DOHH2 (cell line): ENCODE measurements at regions not wholly inside any gene's neighbourhood (a gene's known extent, or its start where the extent isn't known, plus 50 kb on each side); places are given as distances from the start of the nearest gene placed in this dataset.

Source experiments
- H3F3A ChIP-seq: fragments of 200-600 bp; sonication (generic), shearing (Covaris generic); 2 replicates; pipeline ENCODE4 v1.6.0; 2016; ENCODE audit warnings: antibody characterized with exemption, mild to moderate bottlenecking; ENCODE audit not compliant: control insufficient read depth, insufficient read depth
- H3K27ac ChIP-seq: fragments of 200-600 bp; sonication (generic); 2 replicates; pipeline ENCODE4 v1.5.1; 2014; ENCODE audit warnings: low read depth, mild to moderate bottlenecking, low read length, moderate library complexity
- H3K27me3 ChIP-seq: fragments of 200-600 bp; sonication (generic); 2 replicates; pipeline ENCODE4 v1.6.1; 2014; ENCODE audit warnings: mild to moderate bottlenecking, low read length, mixed read lengths; ENCODE audit not compliant: control insufficient read depth
- H3K36me3 ChIP-seq: fragments of 200-600 bp; sonication (generic); 2 replicates; pipeline ENCODE4 v1.6.1; 2014; ENCODE audit warnings: mild to moderate bottlenecking, low read length, moderate library complexity, mixed read lengths; ENCODE audit not compliant: control insufficient read depth
- H3K4me1 ChIP-seq: fragments of 200-600 bp; sonication (generic); 2 replicates; pipeline ENCODE4 v1.6.1; 2014; ENCODE audit warnings: mild to moderate bottlenecking, low read length, mixed read lengths; ENCODE audit not compliant: control insufficient read depth
- H3K4me2 ChIP-seq: fragments of 200-600 bp; sonication (generic); 2 replicates; pipeline ENCODE4 v1.6.0; 2014; ENCODE audit warnings: mild to moderate bottlenecking, low read length, moderate library complexity
- H3K4me3 ChIP-seq: fragments of 200-600 bp; sonication (generic); 2 replicates; pipeline ENCODE4 v1.5.1; 2014; ENCODE audit warnings: mild to moderate bottlenecking, low read length, mixed read lengths
- H3K79me2 ChIP-seq: fragments of 200-600 bp; sonication (generic); 2 replicates; pipeline ENCODE4 v1.6.1; 2014; ENCODE audit warnings: mild to moderate bottlenecking, low read length, mixed read lengths; ENCODE audit not compliant: control insufficient read depth
- H3K9me2 ChIP-seq: fragments of 200-600 bp; sonication (generic); replicated peaks from 2 replicates; pipeline ENCODE4 v1.6.1; 2014; ENCODE audit warnings: mild to moderate bottlenecking, low read length, mixed read lengths; ENCODE audit not compliant: control insufficient read depth
- H3K9me3 ChIP-seq: fragments of 200-600 bp; sonication (generic); 2 replicates; pipeline ENCODE4 v1.6.1; 2014; ENCODE audit warnings: antibody characterized with exemption, low read length, mixed read lengths; ENCODE audit not compliant: control insufficient read depth, insufficient read depth
- H4K20me1 ChIP-seq: fragments of 200-600 bp; sonication (generic); 2 replicates; pipeline ENCODE4 v1.6.0; 2014; ENCODE audit warnings: low read depth, mild to moderate bottlenecking, antibody characterized with exemption, low read length, moderate library complexity; ENCODE audit not compliant: control insufficient read depth, insufficient read depth
- EZH2phosphoT487 ChIP-seq: fragments of 200-600 bp; sonication (generic); IDR thresholded peaks from 2 replicates; pipeline ENCODE4 v1.6.1; 2017; ENCODE audit warnings: borderline replicate concordance, mild to moderate bottlenecking, antibody characterized with exemption, low read length, moderate library complexity, mixed read lengths
- TF ChIP-seq, protein P1 (sequence below): fragments of 200-600 bp; sonication (generic); IDR thresholded peaks from one replicate; pipeline ENCODE4 v1.5.1; 2014; ENCODE audit warnings: antibody characterized with exemption, mild to moderate bottlenecking, low read depth, low read length; ENCODE audit not compliant: poor library complexity, severe bottlenecking

DNA sequence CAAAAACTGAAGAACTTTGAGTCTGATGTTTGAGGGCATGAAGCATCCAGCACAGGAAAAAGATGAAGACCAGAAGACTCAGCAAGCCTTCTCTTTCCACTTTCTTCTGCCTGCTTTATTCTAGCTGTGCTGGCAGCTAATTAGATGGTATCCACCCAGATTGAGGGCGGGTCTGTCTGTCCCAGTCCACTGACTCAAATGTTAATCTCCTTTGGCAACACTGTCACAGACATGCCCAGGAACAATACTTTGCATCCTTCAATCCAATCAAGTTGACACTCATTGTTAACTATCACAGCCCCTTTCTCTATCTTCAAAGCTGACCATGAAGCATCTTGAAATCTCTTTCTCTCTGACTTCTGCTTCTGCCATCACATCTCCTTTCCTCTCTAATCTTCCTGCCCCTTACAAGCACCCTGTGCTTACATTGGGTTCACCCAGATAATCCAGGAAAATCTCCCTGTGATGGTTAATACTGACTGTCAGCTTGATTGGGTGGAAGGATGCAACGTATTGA is 115.9 kb upstream of the CDH13 start:
- Histone ChIP-seq H3K79me2 (no peaks in the 10 kb centered on the region), H3K9me3 (no peaks in the 10 kb centered on the region), H3K27ac (no peak overlapping the region), H4K20me1 (no peaks in the 10 kb centered on the region), H3K9me2 (no peaks in the 10 kb centered on the region), H3K4me1 (no peaks in the 10 kb centered on the region), H3K27me3 (no peaks in the 10 kb centered on the region), H3F3A (no peaks in the 10 kb centered on the region), H3K36me3 (no peaks in the 10 kb centered on the region), H3K4me2 (no peak overlapping the region), H3K4me3 (no peak overlapping the region)
- no peak for TF ChIP-seq EZH2phosphoT487
- TF ChIP-seq, protein P1, sequence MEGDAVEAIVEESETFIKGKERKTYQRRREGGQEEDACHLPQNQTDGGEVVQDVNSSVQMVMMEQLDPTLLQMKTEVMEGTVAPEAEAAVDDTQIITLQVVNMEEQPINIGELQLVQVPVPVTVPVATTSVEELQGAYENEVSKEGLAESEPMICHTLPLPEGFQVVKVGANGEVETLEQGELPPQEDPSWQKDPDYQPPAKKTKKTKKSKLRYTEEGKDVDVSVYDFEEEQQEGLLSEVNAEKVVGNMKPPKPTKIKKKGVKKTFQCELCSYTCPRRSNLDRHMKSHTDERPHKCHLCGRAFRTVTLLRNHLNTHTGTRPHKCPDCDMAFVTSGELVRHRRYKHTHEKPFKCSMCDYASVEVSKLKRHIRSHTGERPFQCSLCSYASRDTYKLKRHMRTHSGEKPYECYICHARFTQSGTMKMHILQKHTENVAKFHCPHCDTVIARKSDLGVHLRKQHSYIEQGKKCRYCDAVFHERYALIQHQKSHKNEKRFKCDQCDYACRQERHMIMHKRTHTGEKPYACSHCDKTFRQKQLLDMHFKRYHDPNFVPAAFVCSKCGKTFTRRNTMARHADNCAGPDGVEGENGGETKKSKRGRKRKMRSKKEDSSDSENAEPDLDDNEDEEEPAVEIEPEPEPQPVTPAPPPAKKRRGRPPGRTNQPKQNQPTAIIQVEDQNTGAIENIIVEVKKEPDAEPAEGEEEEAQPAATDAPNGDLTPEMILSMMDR = no peak

DNA sequence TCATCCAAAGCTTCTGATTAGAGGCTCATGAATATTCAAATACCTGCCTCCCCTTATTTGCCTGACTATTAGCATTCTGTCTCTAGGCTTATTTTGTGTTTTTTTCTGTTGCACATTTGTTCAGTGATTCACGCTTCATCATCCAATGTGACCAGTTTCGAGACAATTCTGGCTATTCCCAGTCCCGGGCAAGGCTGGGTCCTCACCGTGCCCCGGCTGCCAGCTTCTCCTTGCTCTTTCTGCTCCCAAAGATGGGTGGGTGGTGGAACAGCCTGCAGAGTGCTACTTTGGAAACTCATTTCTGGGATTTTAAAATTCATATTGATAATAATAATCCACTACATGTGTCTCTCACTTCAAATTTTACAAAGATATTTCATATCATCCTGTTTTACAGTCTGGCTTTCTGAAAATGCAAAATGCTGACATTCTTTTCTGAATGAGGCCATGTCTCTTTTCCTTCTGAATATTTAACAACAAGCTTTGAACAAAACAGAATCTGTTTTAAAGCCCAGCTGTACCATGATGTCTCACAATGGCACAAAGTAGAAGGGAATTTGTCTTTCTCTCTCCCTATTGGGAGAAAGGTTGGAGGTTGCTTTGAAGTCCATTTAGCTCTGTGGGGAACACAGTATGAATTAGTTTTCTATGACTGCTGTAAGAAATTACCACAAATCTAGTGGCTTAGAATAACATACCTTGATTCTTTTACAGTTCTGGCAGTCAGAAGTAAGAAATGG is 116.9 kb upstream of the CDH13 start:
- no peaks in the 10 kb centered on the region for H4K20me1 ChIP-seq

DNA sequence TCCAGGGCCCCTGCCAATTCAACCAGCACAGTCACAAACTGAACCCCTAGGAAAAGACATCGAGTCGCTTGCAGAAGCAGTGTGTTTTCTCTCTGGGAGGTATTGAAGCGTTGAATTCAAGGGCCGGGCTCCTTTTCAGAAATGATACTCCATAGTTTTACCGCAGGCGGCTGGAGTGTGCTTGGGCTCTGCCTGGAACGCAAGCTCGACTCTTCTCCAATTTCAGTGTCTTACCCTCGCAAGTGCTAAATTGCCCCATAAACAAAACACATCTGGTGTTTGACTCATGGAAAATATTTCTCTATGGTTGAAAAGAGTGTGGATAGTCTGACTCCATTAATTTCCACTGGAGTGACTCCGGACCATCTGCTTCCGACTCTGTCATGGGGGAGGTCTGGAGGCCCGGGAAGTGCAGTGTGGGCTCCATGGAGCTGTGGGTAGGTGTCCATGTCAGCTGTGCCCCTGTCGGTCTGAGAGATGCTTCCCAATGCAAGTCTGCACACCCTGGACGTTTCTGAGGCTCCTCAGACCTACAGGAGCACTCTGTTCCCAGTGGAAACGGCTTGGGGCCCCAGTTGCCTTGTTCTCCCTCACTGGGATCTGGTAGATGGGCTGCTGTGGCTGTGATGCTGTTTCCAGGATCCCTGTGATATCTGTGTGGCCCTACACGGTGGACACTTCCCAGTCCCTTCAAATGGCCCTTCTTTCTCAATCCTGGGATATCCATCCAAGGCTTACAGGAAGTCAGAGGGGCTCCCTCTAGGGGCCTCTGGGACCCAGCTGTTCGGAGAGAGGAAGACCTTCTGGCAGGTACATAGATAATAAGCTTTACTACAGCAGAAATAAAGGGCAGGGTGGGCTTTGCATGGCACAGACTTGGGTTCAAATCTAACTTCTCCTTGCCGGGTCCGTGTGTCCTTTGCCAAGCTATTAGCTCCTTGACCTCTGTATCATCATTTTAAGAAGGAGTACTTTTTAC is 119.8 kb upstream of the CDH13 start:
- Histone ChIP-seq H3K4me3 (no peak overlapping the region), H3K9me2 (no peaks in the 10 kb centered on the region), H4K20me1 (no peaks in the 10 kb centered on the region), H3K79me2 (no peaks in the 10 kb centered on the region), H3K4me2 (no peak overlapping the region), H3K36me3 (no peaks in the 10 kb centered on the region), H3F3A (no peaks in the 10 kb centered on the region), H3K9me3 (no peaks in the 10 kb centered on the region), H3K27me3 (no peaks in the 10 kb centered on the region), H3K4me1 (no peaks in the 10 kb centered on the region), H3K27ac (no peak overlapping the region)
- no peak for TF ChIP-seq EZH2phosphoT487
- TF ChIP-seq, protein P1 = no peak

More for the DNA sequence above, 116.9 kb upstream of the CDH13 start:
- Histone ChIP-seq H3K4me3 (no peak overlapping the region), H3F3A (no peaks in the 10 kb centered on the region), H3K4me1 (no peaks in the 10 kb centered on the region), H3K4me2 (no peak overlapping the region), H3K27ac (no peak overlapping the region), H3K79me2 (no peaks in the 10 kb centered on the region), H3K36me3 (no peaks in the 10 kb centered on the region), H3K9me3 (no peaks in the 10 kb centered on the region), H3K9me2 (no peaks in the 10 kb centered on the region), H3K27me3 (no peaks in the 10 kb centered on the region)
- TF ChIP-seq EZH2phosphoT487 = no peak
- TF ChIP-seq, protein P1 = no peak
